ENCODE measurements at regions not wholly inside any gene's neighbourhood (a gene's known extent, or its start where the extent isn't known, plus 50 kb on each side); places are given as distances from the start of the nearest gene placed in this dataset.

GRCh38 chr15:66919421-66919820 lies 146.0 kb upstream of the SMAD3 start:
- TF ChIP-seq CTCF (IDR thresholded peaks at IDR 0.05; ENCODE audit: low read length) (no peak), EZH2 (IDR thresholded peaks at IDR 0.05; ENCODE audit: borderline replicate concordance, low read length) (no peak)
